ENCODE measurements at regions not wholly inside any gene's neighbourhood (a gene's known extent, or its start where the extent isn't known, plus 50 kb on each side); places are given as distances from the start of the nearest gene placed in this dataset.

DNA sequence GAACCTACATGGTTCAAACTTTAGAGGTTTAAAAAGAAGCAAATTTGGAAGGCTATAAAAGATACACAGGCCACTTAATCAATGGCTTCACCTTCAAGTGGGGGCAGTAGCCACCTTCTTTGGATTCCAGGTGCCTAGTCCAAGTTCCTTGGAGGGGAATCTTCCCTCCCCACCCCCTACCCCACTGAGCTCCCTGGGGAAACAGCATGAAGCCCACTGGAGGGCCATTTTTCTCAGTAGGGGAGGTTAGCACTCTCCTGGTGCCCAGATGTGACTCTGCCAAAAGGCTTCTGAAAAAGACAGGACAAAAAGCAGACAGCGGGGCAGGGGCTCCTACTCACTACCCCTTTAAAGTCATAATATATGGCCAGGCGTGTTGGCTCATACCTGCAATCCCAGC is 93.9 kb downstream of the KCTD15 start:
- no peak overlapping the region for H3K27ac Mint-ChIP-seq
- H3K36me3 Mint-ChIP-seq (ENCODE audit: insufficient read depth), result no peaks in the 10 kb centered on the region
- DNase-seq (ENCODE audit: low spot score, unreplicated experiment), result no peak
- peaks cover 1% of the 10 kb centered on the region for H3K4me1 Mint-ChIP-seq (ENCODE audit: low read depth)
- H3K27me3 Mint-ChIP-seq, result peaks cover 13% of the 10 kb centered on the region
- no peaks in the 10 kb centered on the region for H3K9me3 Mint-ChIP-seq (ENCODE audit: low read depth)
- no peak overlapping the region for H3K4me3 Mint-ChIP-seq (ENCODE audit: low read depth)
- TF ChIP-seq, protein P1, sequence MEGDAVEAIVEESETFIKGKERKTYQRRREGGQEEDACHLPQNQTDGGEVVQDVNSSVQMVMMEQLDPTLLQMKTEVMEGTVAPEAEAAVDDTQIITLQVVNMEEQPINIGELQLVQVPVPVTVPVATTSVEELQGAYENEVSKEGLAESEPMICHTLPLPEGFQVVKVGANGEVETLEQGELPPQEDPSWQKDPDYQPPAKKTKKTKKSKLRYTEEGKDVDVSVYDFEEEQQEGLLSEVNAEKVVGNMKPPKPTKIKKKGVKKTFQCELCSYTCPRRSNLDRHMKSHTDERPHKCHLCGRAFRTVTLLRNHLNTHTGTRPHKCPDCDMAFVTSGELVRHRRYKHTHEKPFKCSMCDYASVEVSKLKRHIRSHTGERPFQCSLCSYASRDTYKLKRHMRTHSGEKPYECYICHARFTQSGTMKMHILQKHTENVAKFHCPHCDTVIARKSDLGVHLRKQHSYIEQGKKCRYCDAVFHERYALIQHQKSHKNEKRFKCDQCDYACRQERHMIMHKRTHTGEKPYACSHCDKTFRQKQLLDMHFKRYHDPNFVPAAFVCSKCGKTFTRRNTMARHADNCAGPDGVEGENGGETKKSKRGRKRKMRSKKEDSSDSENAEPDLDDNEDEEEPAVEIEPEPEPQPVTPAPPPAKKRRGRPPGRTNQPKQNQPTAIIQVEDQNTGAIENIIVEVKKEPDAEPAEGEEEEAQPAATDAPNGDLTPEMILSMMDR (IDR thresholded peaks at IDR 0.05; ENCODE audit: unreplicated experiment), result no peak

DNA sequence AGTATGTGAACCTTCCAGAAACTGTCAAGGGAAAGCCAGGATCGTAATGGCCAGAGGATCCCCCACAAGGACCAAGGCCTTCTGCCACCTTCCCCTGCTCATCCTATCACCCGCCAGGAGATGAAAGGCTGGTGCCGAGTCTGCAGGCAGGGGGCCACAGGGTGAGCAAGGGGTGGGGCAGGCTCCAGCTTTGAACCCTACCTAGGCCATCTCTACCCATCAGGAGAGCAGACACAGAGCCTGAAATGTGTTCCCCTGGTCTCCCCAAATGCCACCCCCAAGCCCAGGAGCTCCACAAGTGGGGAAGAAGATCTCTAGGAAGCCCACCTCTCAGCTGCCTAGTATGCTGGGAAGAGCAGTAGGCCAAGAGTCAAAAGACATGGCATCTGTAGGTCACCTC is 95.1 kb downstream of the KCTD15 start:
- TF ChIP-seq, protein P1 (IDR thresholded peaks at IDR 0.05; ENCODE audit: unreplicated experiment), result no peak
- H3K36me3 Mint-ChIP-seq (ENCODE audit: insufficient read depth), result no peaks in the 10 kb centered on the region
- H3K27me3 Mint-ChIP-seq, result peaks cover 13% of the 10 kb centered on the region
- H3K27ac Mint-ChIP-seq, result no peak overlapping the region
- no peak for DNase-seq (ENCODE audit: low spot score, unreplicated experiment)
- H3K9me3 Mint-ChIP-seq (ENCODE audit: low read depth), result no peaks in the 10 kb centered on the region
- no peak overlapping the region for H3K4me3 Mint-ChIP-seq (ENCODE audit: low read depth)
- peaks cover 1% of the 10 kb centered on the region for H3K4me1 Mint-ChIP-seq (ENCODE audit: low read depth)

DNA sequence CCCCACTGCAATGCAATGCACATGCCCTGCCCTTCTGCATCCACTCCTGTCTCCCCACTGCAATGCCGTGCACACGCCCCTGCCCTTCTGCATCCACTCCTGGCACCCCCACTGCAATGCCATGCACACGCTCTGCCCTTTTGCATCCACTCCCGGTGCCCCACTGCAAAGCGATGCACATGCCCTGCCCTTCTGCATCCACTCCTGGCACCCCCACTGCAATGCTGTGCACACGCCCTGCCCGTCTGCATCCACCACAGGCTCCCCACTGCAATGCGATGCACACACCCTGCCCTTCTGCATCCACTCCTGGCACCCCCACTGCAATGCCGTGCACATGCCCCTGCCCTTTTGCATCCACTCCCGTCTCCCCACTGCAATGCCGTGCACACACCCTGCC is 98.1 kb downstream of the KCTD15 start:
- Mint-ChIP-seq H3K4me3 (ENCODE audit: low read depth) (no peak overlapping the region), H3K36me3 (ENCODE audit: insufficient read depth) (peaks cover 5% of the 10 kb centered on the region), H3K27ac (no peak overlapping the region), H3K9me3 (ENCODE audit: low read depth) (peaks cover 14% of the 10 kb centered on the region), H3K27me3 (peaks cover 13% of the 10 kb centered on the region), H3K4me1 (ENCODE audit: low read depth) (no peaks in the 10 kb centered on the region)
- DNase-seq (ENCODE audit: low spot score, unreplicated experiment), result no peak
- TF ChIP-seq, protein P1 (IDR thresholded peaks at IDR 0.05; ENCODE audit: unreplicated experiment), result no peak

DNA sequence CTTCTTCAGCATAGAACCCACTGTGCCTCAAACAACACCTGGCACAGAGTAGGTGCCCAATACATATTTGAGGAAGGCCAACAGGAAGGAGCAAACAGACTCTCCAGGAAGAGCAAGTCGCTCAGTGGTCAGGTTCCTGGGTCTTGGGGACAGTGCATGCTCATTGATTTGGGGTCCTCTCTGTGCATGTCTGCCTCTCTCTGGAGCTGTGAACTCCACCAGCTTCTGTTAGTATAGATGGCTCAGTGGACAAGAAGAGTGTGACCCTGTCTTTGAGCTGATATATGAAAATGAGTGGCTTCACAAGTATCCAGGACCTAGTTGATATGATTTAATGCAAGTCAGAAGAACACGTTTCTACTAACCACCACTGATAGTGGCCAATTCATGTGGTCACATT is 98.7 kb downstream of the KCTD15 start:
- Mint-ChIP-seq H3K36me3 (ENCODE audit: insufficient read depth) (peaks cover 5% of the 10 kb centered on the region), H3K27ac (no peak overlapping the region), H3K27me3 (peaks cover 13% of the 10 kb centered on the region), H3K4me3 (ENCODE audit: low read depth) (no peak overlapping the region), H3K4me1 (ENCODE audit: low read depth) (no peaks in the 10 kb centered on the region), H3K9me3 (ENCODE audit: low read depth) (peaks cover 14% of the 10 kb centered on the region)
- TF ChIP-seq, protein P1 (IDR thresholded peaks at IDR 0.05; ENCODE audit: unreplicated experiment), result no peak
- DNase-seq (ENCODE audit: low spot score, unreplicated experiment), result no peak

DNA sequence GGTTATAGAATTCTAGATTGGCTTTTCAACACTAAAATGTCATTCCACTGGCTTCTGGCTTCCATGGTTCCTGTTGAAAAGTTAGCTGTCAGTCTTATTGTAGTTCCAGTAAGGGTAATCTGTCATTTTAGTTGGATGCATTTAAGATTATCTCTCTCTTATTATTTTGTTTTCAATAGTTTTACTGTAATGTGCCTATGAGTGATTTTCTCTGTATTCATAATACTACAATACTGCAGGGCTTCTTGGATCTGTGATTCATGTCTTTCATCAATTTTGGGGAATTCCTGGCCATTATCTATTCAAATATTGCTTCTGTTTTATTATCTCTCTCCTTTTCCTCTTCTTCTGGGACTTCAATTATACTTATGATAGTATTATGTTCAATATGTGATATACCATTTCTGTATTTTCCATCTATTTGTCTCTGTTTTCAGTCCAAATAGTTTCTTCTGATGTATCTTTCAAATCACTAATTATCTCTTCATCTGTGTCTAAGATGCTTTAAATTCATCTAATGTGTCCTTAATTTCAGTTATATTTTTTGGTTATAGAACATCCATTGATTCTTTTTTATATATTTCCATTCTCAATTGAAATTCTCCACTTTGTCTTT is 101.5 kb downstream of the KCTD15 start:
- no peak overlapping the region for H3K27ac Mint-ChIP-seq
- TF ChIP-seq, protein P1 (IDR thresholded peaks at IDR 0.05; ENCODE audit: unreplicated experiment), result no peak
- DNase-seq (ENCODE audit: low spot score, unreplicated experiment), result no peak

More for the DNA sequence above, 101.5 kb downstream of the KCTD15 start:
- Mint-ChIP-seq H3K27me3 (peaks cover 17% of the 10 kb centered on the region), H3K9me3 (ENCODE audit: low read depth) (peaks cover 14% of the 10 kb centered on the region), H3K36me3 (ENCODE audit: insufficient read depth) (peaks cover 5% of the 10 kb centered on the region), H3K4me1 (ENCODE audit: low read depth) (no peaks in the 10 kb centered on the region), H3K4me3 (ENCODE audit: low read depth) (no peak overlapping the region)
